GM12892 (cell line): ENCODE measurements at regions not wholly inside any gene's neighbourhood (a gene's known extent, or its start where the extent isn't known, plus 50 kb on each side); places are given as distances from the start of the nearest gene placed in this dataset.

Experiments
- POLR2A ChIP-seq: IDR thresholded peaks from 2 replicates; pipeline ENCODE4 v1.6.1; 2011; ENCODE audit warnings: low read depth, low read length, control low read depth
- POLR2AphosphoS5 ChIP-seq: IDR thresholded peaks from 2 replicates; pipeline ENCODE4 v1.6.1; 2011; ENCODE audit warnings: low read depth, low read length, control low read depth
- TAF1 ChIP-seq: IDR thresholded peaks from 2 replicates; pipeline ENCODE4 v1.6.1; 2011; ENCODE audit warnings: low read depth, mild to moderate bottlenecking, control low read depth, low read length, borderline replicate concordance

- TF ChIP-seq TAF1 (no peak), POLR2AphosphoS5 (no peak), POLR2A (no peak)
Observed at GRCh38 chr15:47975427-47975826, 145.4 kb upstream of the SLC24A5 start.
